GM19463 (cell line): ENCODE measurements at regions not wholly inside any gene's neighbourhood (a gene's known extent, or its start where the extent isn't known, plus 50 kb on each side); places are given as distances from the start of the nearest gene placed in this dataset.
"Not testable (repeated sequence)": the region's sequence is repeated elsewhere in the genome, so short reads cannot be mapped to it uniquely, and the experiment has no call there.

ENCODE experiments used
- ATAC-seq: cut with Tn5 transposase; IDR thresholded peaks from one replicate; pipeline ENCODE4 v1.9.1; 2021; ENCODE audit warnings: mild to moderate bottlenecking, moderate library complexity; ENCODE audit not compliant: unreplicated experiment

DNA sequence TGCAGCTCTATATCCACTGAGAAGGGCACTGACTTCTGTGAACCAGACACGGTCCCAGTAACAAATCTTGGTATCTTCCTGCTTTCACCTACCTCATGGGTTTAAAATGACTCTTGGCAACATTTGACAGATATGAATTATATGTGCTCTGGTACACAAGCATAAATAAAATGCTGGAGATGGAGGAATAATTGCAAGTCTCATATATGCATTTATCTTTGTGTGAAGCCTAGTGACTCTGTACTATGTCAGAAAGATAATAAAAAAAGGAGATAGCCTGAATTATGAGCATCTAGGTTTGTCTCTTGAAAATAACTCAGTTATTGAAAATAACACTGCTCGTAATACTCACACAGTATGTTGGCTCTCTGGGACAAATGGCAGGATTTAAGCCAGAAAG, 167.1 kb upstream of the CRBN start:
- ATAC-seq, result no peak

GRCh38 chr3:3342141-3342540, 162.7 kb upstream of the CRBN start:
- ATAC-seq, result no peak

DNA sequence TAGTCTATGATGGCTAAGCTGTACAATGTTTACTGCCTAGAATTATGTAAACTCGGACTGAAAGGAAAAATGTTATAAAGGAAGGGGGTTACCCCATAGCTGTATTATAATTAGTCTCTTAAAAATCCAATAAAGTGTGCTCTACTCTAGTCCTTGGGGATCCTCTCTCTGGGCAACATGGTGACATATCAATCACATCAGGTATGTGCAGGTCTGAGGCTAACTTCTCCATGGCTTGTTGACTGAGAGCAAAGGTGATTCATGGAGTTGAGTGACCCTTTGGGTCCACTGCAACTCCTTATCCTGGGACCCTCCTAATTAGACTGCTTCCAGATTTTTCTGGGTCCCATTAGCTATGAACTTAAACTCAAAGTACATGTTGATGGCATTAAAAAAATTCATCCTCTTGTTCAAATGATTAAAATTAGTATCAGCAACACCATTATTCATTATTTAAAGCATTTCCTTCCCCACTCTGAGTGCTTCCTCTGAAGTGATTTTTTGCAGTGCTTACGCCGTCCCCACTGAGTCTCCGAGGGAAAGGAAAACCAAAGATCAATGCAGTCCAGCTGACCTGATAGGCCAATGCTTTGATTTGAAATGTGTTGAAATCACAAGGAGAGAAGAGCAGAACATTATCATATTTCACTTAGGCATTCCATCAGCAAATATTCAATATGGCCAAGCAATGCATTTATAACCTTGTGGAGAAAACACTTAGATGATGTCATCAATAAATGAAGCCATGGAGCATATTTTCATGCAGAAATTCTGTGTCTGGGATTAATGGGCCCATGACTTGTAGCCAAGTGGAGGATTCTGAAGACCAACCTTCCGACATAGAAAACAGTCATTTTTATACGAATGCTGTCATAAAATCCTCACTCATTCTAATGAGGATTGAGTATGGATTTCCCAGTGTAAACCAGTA, 161.7 kb upstream of the CRBN start:
- no peak for ATAC-seq

DNA sequence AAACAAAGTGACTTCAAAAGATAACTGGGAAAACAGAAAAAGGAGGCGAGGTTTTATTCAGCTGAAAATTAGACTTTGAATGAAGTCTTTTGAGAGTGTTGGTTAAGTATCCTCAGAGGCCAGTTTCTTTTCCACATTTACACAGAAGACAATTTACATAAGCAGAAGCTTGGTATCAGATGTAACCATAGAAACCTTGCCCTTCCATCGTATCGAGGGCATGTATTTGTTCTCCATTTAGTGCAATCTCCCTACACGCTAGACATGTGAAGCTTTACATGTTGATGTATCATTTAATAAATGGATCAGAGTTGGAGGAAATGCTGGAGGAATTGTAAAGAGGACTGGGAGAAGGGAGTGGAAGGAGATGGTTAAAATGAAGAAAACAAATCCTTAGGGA, 161.0 kb upstream of the CRBN start:
- ATAC-seq, result no peak

- no peak for ATAC-seq
Observed at GRCh38 chr3:3335903-3336302, 156.4 kb upstream of the CRBN start.

- no peak for ATAC-seq
Observed at GRCh38 chr3:3334491-3334890, 155.0 kb upstream of the CRBN start.

DNA sequence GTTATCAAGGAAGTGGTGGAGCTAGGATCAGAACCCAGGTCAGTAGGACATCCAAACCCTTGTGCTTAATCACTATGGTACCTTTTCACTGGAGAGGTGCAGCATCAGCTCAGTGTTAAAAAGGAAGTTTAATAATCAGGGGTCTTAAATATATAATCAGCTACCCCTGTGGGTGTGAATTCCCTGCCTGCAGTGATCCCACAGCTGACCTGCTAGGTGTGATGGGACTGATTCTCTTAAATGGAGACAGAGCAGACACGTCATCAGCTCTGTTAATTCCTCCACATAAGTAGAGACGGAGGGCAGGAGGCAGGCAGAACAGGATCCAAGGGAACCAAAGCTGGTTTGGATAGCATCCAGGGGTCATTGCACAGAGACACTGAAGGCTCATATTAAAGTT, 154.1 kb upstream of the CRBN start:
- ATAC-seq, result no peak

DNA sequence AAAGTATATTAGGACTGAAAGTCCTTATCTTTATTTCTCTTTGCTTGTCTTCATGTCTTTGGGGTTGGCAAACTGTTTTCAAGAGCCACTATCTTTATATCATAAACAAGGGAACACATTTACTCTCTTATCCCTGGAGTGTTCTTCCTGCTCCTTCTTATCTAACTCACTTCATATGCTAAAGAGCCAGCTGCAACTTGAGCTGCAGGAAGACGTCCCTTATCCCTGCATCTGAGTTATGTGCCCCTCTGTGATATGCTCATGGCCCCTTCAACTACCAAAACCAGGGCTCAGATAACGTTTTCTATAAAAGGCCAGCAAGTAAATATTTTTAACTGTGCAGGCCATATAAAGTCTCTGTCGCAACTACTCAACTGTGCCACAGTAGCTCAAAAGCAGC, 137.0 kb upstream of the CRBN start:
- no peak for ATAC-seq

DNA sequence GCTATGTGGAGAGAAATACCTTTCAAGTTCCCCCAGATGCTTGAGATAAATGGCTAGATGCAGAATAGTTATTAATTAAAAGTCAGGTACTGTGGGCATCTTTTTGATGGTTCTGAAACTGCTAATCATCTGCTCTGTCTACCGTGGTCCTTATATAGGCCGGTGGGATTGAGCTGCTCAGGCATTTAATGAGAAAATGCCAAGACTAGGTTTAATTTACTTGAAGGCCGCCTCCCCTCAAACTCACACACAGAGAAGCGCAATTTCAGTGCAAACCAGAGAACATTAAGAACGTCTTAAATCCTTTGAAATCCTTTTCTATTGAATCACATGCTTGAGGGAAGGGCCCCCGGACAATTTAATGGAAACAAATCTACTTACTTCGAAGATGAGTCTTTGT, 136.4 kb upstream of the CRBN start:
- no peak for ATAC-seq

DNA sequence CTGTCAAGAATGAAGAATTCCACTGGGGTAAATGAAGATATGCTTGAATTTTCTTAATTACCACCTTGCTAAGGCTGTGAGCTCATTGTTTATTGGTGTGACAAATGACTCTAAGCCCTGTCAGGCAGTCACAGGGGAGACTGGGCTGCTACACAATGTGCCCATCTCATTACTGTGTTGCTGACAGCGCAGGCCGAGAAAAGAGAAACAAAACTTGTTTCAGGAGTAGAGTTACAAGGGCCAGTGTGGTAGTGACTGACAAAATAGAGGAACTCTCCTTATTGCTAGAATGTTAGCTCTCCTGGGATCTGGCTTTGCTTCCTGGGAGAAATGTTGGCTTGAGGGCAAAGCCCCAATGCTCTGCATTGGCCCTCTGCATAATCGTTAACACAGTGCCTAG, 130.4 kb upstream of the CRBN start:
- no peak for ATAC-seq

DNA sequence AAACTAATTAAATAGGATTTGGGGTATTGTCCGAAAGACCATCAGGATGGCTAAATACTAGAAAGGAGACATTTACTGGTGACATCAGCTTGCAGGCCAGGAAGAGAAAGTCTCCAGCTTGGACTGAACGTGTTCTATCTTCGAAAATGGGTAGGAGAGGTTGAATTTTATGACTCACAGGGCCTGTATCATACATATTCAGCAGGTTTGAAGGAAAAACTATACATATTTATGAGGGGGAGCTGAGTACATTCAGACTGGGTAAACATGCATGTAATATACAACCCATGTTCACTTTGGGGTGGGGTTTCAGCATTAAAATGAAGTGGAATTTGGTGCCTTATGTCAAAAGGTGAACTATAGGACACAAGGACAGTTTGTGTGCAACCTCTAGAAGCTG, 129.3 kb upstream of the CRBN start:
- no peak for ATAC-seq

- no peak for ATAC-seq
Observed at GRCh38 chr3:3307491-3307890, 128.0 kb upstream of the CRBN start.

DNA sequence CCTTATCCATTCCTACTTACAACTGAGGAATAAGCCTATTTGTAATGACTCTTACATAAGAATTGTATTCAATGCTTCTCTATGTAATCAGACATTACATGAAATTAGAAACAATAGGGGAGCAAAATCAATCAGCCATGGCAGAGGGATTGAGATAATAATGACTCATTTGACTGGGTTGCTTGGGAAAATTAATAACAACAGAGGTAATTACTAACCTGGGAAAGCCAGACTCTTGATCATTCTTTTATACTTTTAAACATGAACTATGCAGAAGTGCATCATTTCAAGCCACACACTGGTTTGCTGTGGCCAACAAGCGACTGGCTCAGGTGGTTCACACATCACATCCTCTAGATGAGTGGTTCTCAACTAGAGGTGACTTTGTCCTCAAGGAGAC, 126.3 kb upstream of the CRBN start:
- no peak for ATAC-seq

GRCh38 chr3:3305084-3305483, 125.6 kb upstream of the CRBN start:
- no peak for ATAC-seq

GRCh38 chr3:3303636-3304035, 124.1 kb upstream of the CRBN start:
- ATAC-seq, result no peak

DNA sequence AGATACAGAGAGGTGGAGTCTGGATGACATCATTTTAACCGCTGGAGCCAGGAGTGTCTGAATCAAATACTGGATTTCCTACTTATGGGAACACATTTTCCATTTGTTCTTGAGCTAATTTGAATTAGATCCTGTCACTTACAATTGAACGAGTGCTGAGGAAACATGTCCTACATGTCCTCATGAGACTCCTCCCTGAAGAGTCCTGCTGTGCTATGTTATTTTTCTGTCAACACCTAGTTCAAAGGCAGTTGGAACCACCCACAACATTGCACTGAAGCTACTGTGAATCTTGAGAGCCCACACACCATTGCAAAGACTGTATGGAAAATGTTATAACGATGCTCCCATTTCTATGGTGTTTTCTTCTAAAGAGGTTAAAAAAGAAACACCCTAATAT, 123.5 kb upstream of the CRBN start:
- ATAC-seq, result no peak

- ATAC-seq, result no peak
Observed at GRCh38 chr3:3301476-3301875, 122.0 kb upstream of the CRBN start.

- no peak for ATAC-seq
Observed at GRCh38 chr3:3296979-3297381, 117.5 kb upstream of the CRBN start.

DNA sequence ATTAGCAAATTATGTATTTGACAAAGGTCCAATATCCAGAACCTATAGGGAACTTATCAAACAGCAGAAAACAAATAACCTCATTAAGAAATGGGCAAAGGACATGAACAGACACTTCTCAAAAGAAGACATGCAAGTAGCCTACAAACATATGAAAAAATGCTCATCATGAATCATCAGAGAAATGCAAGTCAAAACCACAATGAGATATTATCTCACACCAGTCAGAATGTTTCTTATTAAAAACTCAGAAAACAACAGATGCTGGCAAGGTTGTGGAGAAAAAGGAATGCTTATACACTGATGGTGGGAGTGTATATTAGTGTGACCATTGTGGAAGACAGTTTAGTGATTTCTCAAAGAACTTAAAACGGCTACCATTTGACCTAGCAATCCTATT, 116.1 kb upstream of the CRBN start:
- ATAC-seq, result no peak

DNA sequence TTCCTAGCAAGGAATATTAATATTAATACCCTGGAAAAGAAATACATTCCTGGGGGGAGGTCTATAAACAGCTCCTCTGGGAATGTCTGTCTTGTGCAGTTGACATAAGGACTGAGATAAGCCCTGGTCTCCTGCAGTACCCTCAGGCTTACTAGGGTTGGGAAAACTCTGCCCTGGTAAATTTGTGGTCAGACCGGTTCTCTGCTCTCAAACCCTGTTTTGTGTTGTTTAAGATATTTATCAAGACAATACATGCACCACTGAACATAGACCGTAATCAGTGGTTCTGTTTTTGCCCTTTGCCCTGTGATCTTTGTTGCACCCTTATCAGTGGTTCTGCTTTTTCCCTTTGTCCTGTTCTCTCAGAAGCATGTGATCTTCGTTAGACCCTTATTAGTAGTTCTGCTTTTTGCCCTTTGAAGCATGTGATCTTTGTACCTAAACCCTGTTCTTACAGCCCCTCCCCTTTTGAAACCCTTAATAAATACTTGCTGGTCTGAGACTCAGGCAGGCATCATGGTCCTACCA, 112.3 kb upstream of the CRBN start:
- not testable (repeated sequence) for ATAC-seq

- no peak for ATAC-seq
Observed at GRCh38 chr3:3288255-3288654, 108.8 kb upstream of the CRBN start.

GRCh38 chr3:3286014-3286413, 106.5 kb upstream of the CRBN start:
- ATAC-seq, result no peak

- ATAC-seq, result no peak
Observed at GRCh38 chr3:3281024-3281423, 101.5 kb upstream of the CRBN start.
